Nephron (organoid): ENCODE measurements at regions not wholly inside any gene's neighbourhood (a gene's known extent, or its start where the extent isn't known, plus 50 kb on each side); places are given as distances from the start of the nearest gene placed in this dataset.

Source experiments
- H3K27ac Mint-ChIP-seq, 3 experiments: 2 replicates each; pipeline ENCODE4 v1.8.0; 2020; ENCODE audit warnings: mixed read lengths in 3 of 3, mild to moderate bottlenecking in 2 of 3, moderate library complexity in 1 of 3
- H3K27me3 Mint-ChIP-seq: 2 replicates; pipeline ENCODE4 v1.8.0; 2021; ENCODE audit warnings: low read depth, mild to moderate bottlenecking, moderate library complexity, mixed read lengths
- H3K36me3 Mint-ChIP-seq: 2 replicates; pipeline ENCODE4 v1.8.0; 2020; ENCODE audit warnings: low read depth, mixed read lengths
- H3K4me1 Mint-ChIP-seq: 2 replicates; pipeline ENCODE4 v1.8.0; 2020; ENCODE audit warnings: mixed read lengths
- H3K4me3 Mint-ChIP-seq, 3 experiments: 2 replicates each; pipeline ENCODE4 v1.8.0; 2020; ENCODE audit warnings: mild to moderate bottlenecking in 3 of 3, mixed read lengths in 3 of 3, moderate library complexity in 2 of 3
- H3K9me3 Mint-ChIP-seq: 2 replicates; pipeline ENCODE4 v1.8.0; 2020; ENCODE audit warnings: mixed read lengths
- CTCF ChIP-seq, 3 experiments: fragments of 200-600 bp; sonication (generic); IDR thresholded peaks; one replicate each; pipeline ENCODE4 v1.5.0; 2021; ENCODE audit warnings: antibody characterized with exemption in 3 of 3; ENCODE audit not compliant: unreplicated experiment in 3 of 3

GRCh38 chr20:54366669-54367344, 108.6 kb upstream of the DOK5 start:
- H3K4me1 Mint-ChIP-seq: no peaks in the 10 kb centered on the region
- H3K27ac Mint-ChIP-seq: no peak overlapping the region
- TF ChIP-seq CTCF (IDR thresholded peaks at IDR 0.05; ENCODE audit: unreplicated experiment in 3 of 3): no peak
- peaks cover 3% of the 10 kb centered on the region for H3K9me3 Mint-ChIP-seq
- no peaks in the 10 kb centered on the region for H3K27me3 Mint-ChIP-seq
- no peak overlapping the region for H3K4me3 Mint-ChIP-seq
- H3K36me3 Mint-ChIP-seq: no peaks in the 10 kb centered on the region

GRCh38 chr20:54368570-54368969, 106.8 kb upstream of the DOK5 start:
- no peaks in the 10 kb centered on the region for H3K27me3 Mint-ChIP-seq
- no peak for TF ChIP-seq CTCF (IDR thresholded peaks at IDR 0.05; ENCODE audit: unreplicated experiment in 3 of 3)
- H3K4me1 Mint-ChIP-seq: no peaks in the 10 kb centered on the region
- no peak overlapping the region for H3K27ac Mint-ChIP-seq
- H3K4me3 Mint-ChIP-seq: no peak overlapping the region
- H3K9me3 Mint-ChIP-seq: peaks cover 6% of the 10 kb centered on the region
- H3K36me3 Mint-ChIP-seq: no peaks in the 10 kb centered on the region

GRCh38 chr20:54372313-54372712, 103.1 kb upstream of the DOK5 start:
- H3K9me3 Mint-ChIP-seq: peaks cover 8% of the 10 kb centered on the region
- no peak for TF ChIP-seq CTCF (IDR thresholded peaks at IDR 0.05; ENCODE audit: unreplicated experiment in 3 of 3)
- H3K27ac Mint-ChIP-seq: no peak overlapping the region
- no peaks in the 10 kb centered on the region for H3K27me3 Mint-ChIP-seq
- H3K36me3 Mint-ChIP-seq: no peaks in the 10 kb centered on the region
- no peaks in the 10 kb centered on the region for H3K4me1 Mint-ChIP-seq
- H3K4me3 Mint-ChIP-seq: no peak overlapping the region

- Mint-ChIP-seq H3K36me3 (no peaks in the 10 kb centered on the region), H3K27ac (no peak overlapping the region), H3K27me3 (peaks cover 4% of the 10 kb centered on the region), H3K4me3 (no peak overlapping the region), H3K4me1 (peaks cover 6% of the 10 kb centered on the region), H3K9me3 (peaks cover 4% of the 10 kb centered on the region)
- TF ChIP-seq CTCF (IDR thresholded peaks at IDR 0.05; ENCODE audit: unreplicated experiment in 3 of 3): no peak
These were observed 97.2 kb upstream of the DOK5 start for GRCh38 chr20:54377992-54378773.

- Mint-ChIP-seq H3K4me1 (peaks cover 6% of the 10 kb centered on the region), H3K27ac (no peak overlapping the region), H3K27me3 (peaks cover 4% of the 10 kb centered on the region), H3K4me3 (no peak overlapping the region), H3K9me3 (peaks cover 2% of the 10 kb centered on the region), H3K36me3 (no peaks in the 10 kb centered on the region)
- TF ChIP-seq CTCF (IDR thresholded peaks at IDR 0.05; ENCODE audit: unreplicated experiment in 3 of 3): no peak
These were observed 95.4 kb upstream of the DOK5 start for GRCh38 chr20:54379893-54380584.
